Smooth muscle cell (in vitro differentiated cells): ENCODE measurements at regions not wholly inside any gene's neighbourhood (a gene's known extent, or its start where the extent isn't known, plus 50 kb on each side); places are given as distances from the start of the nearest gene placed in this dataset.

Experiments used
- DNase-seq: peaks from one replicate; lab custom pipeline; 2025; ENCODE audit not compliant: unreplicated experiment; lab: John Stamatoyannopoulos, UW
- H2AFZ ChIP-seq: fragments of 200-600 bp; sonication (generic); 2 replicates; pipeline ENCODE4 v1.6.0; 2016; ENCODE audit warnings: antibody characterized with exemption, low read depth, mild to moderate bottlenecking
- H3F3A ChIP-seq: fragments of 200-600 bp; sonication (generic); 2 replicates; pipeline ENCODE4 v1.6.0; 2017; ENCODE audit warnings: antibody characterized with exemption, low read depth
- H3K27ac ChIP-seq: fragments of 200-600 bp; sonication (generic); 2 replicates; pipeline ENCODE4 v1.5.1; 2016; ENCODE audit warnings: low read depth, mild to moderate bottlenecking
- H3K27me3 ChIP-seq: fragments of 200-600 bp; sonication (generic); 2 replicates; pipeline ENCODE4 v1.6.1; 2016; ENCODE audit warnings: low read depth, mild to moderate bottlenecking
- H3K36me3 ChIP-seq: fragments of 200-600 bp; sonication (generic); 2 replicates; pipeline ENCODE4 v1.5.1; 2016; ENCODE audit warnings: low read depth
- H3K4me1 ChIP-seq: fragments of 200-600 bp; sonication (generic); 2 replicates; pipeline ENCODE4 v1.5.1; 2016; ENCODE audit warnings: low read depth
- H3K4me2 ChIP-seq: fragments of 200-600 bp; sonication (generic); 2 replicates; pipeline ENCODE4 v1.6.0; 2016; ENCODE audit warnings: mild to moderate bottlenecking
- H3K4me3 ChIP-seq: fragments of 200-600 bp; sonication (generic); 2 replicates; pipeline ENCODE4 v1.5.1; 2016; ENCODE audit warnings: mild to moderate bottlenecking
- H3K79me2 ChIP-seq: fragments of 200-600 bp; sonication (generic); 2 replicates; pipeline ENCODE4 v1.6.0; 2016; ENCODE audit warnings: low read depth, mild to moderate bottlenecking
- H3K9ac ChIP-seq: fragments of 200-600 bp; sonication (generic); 2 replicates; pipeline ENCODE4 v1.6.0; 2016; ENCODE audit warnings: low read depth
- H3K9me3 ChIP-seq: fragments of 200-600 bp; sonication (generic); replicated peaks from 2 replicates; pipeline ENCODE4 v1.5.1; 2016; ENCODE audit warnings: low read depth
- H4K20me1 ChIP-seq: fragments of 200-600 bp; sonication (generic); 2 replicates; pipeline ENCODE4 v1.6.0; 2016; ENCODE audit warnings: low read depth
- CTCF ChIP-seq: fragments of 200-600 bp; sonication (generic); IDR thresholded peaks from 2 replicates; pipeline ENCODE4 v1.5.1; 2017; ENCODE audit warnings: borderline replicate concordance, mild to moderate bottlenecking, antibody characterized with exemption; ENCODE audit not compliant: insufficient read depth, poor library complexity, severe bottlenecking
- WGBS: methylation state at CpG from one replicate; pipeline ENCODE4 v1.1.7; 2016; ENCODE audit warnings: low lambda C conversion rate; 5-methylcytosine and 5-hydroxymethylcytosine counted together

GRCh38 chr10:9234191-9234590, 1179.7 kb downstream of the GATA3 start:
- H3K4me1 ChIP-seq, result no peaks in the 10 kb centered on the region
- H3K4me2 ChIP-seq, result no peak overlapping the region
- TF ChIP-seq CTCF, result no peak
- no peaks in the 10 kb centered on the region for H3K79me2 ChIP-seq
- no peak overlapping the region for H3K27ac ChIP-seq
- no peaks in the 10 kb centered on the region for H3K27me3 ChIP-seq
- H3K9me3 ChIP-seq, result no peaks in the 10 kb centered on the region
- no peaks in the 10 kb centered on the region for H3F3A ChIP-seq
- H3K36me3 ChIP-seq, result no peaks in the 10 kb centered on the region
- no peak overlapping the region for H3K9ac ChIP-seq
- no peaks in the 10 kb centered on the region for H4K20me1 ChIP-seq
- WGBS, result 80% methylated on average over 1 of the region's 1 CpG
- no peak overlapping the region for H2AFZ ChIP-seq
- H3K4me3 ChIP-seq, result no peak overlapping the region
- no peak for DNase-seq

GRCh38 chr10:9238041-9238440, 1183.6 kb downstream of the GATA3 start:
- no peaks in the 10 kb centered on the region for H3K79me2 ChIP-seq
- no peak overlapping the region for H3K4me3 ChIP-seq
- DNase-seq, result no peak
- H4K20me1 ChIP-seq, result no peaks in the 10 kb centered on the region
- H2AFZ ChIP-seq, result no peak overlapping the region
- H3F3A ChIP-seq, result no peaks in the 10 kb centered on the region
- no peaks in the 10 kb centered on the region for H3K27me3 ChIP-seq
- no peak overlapping the region for H3K9ac ChIP-seq
- H3K27ac ChIP-seq, result no peak overlapping the region
- 93% methylated on average over 4 of the region's 4 CpGs for WGBS
- TF ChIP-seq CTCF, result no peak
- H3K36me3 ChIP-seq, result no peaks in the 10 kb centered on the region
- no peaks in the 10 kb centered on the region for H3K9me3 ChIP-seq
- H3K4me2 ChIP-seq, result no peak overlapping the region
- no peaks in the 10 kb centered on the region for H3K4me1 ChIP-seq

- no peak overlapping the region for H3K27ac ChIP-seq
- no peaks in the 10 kb centered on the region for H3K9me3 ChIP-seq
- H3K4me3 ChIP-seq, result no peak overlapping the region
- no peaks in the 10 kb centered on the region for H3K36me3 ChIP-seq
- DNase-seq, result no peak
- no peak overlapping the region for H2AFZ ChIP-seq
- H3K9ac ChIP-seq, result no peak overlapping the region
- no peaks in the 10 kb centered on the region for H3K4me1 ChIP-seq
- H3K4me2 ChIP-seq, result no peak overlapping the region
- TF ChIP-seq CTCF, result no peak
- H4K20me1 ChIP-seq, result no peaks in the 10 kb centered on the region
- no peaks in the 10 kb centered on the region for H3K27me3 ChIP-seq
- no peaks in the 10 kb centered on the region for H3K79me2 ChIP-seq
- WGBS, result 64% methylated on average over 8 of the region's 8 CpGs
- H3F3A ChIP-seq, result no peaks in the 10 kb centered on the region
Measured at GRCh38 chr10:9239298-9239697, 1184.8 kb downstream of the GATA3 start.

GRCh38 chr10:9243941-9244411, 1189.5 kb downstream of the GATA3 start:
- no peak overlapping the region for H2AFZ ChIP-seq
- whole genome bisulfite sequencing, result 83% methylated on average over 6 of the region's 6 CpGs
- H3K27ac ChIP-seq, result no peak overlapping the region
- no peak overlapping the region for H3K4me3 ChIP-seq
- no peak overlapping the region for H3K9ac ChIP-seq
- no peaks in the 10 kb centered on the region for H3K79me2 ChIP-seq
- H4K20me1 ChIP-seq, result no peaks in the 10 kb centered on the region
- H3K4me1 ChIP-seq, result no peaks in the 10 kb centered on the region
- no peaks in the 10 kb centered on the region for H3F3A ChIP-seq
- H3K36me3 ChIP-seq, result no peaks in the 10 kb centered on the region
- H3K27me3 ChIP-seq, result no peaks in the 10 kb centered on the region
- TF ChIP-seq CTCF, result no peak
- H3K9me3 ChIP-seq, result no peaks in the 10 kb centered on the region
- DNase-seq, result no peak
- H3K4me2 ChIP-seq, result no peak overlapping the region
